HL-60 (cell line): ENCODE measurements at regions not wholly inside any gene's neighbourhood (a gene's known extent, or its start where the extent isn't known, plus 50 kb on each side); places are given as distances from the start of the nearest gene placed in this dataset.

ENCODE experiments used
- DNase-seq, 2 experiments: peaks; one replicate each; pipeline ENCODE4 v3.0.0-alpha.2; 2010 to 2020; ENCODE audit warnings: low read depth in 1 of 2, low spot score in 1 of 2
- H3K27ac ChIP-seq: fragments of 250-450 bp; sonication (Bioruptor Pico); replicated peaks from 2 replicates; pipeline ENCODE4 v1.5.1; 2020; ENCODE audit warnings: mild to moderate bottlenecking, moderate library complexity
- H3K27me3 ChIP-seq: fragments of 250-450 bp; sonication (Bioruptor Pico); 2 replicates; pipeline ENCODE4 v1.5.1; 2021; ENCODE audit warnings: mild to moderate bottlenecking, moderate library complexity; ENCODE audit not compliant: insufficient read depth, poor library complexity, severe bottlenecking
- H3K4me3 ChIP-seq: replicated peaks from 2 replicates; pipeline ENCODE4 v1.5.1; 2011; ENCODE audit warnings: mild to moderate bottlenecking, control low read depth, low read length; ENCODE audit not compliant: insufficient read depth
- CTCF ChIP-seq: IDR thresholded peaks from one replicate; pipeline ENCODE4 v1.5.1; 2011; ENCODE audit warnings: low read length, control low read depth, inconsistent platforms; ENCODE audit not compliant: insufficient read depth
- GABPA ChIP-seq: IDR thresholded peaks from 2 replicates; pipeline ENCODE4 v1.6.1; 2012; ENCODE audit warnings: low read depth
- POLR2AphosphoS5 ChIP-seq: IDR thresholded peaks from 2 replicates; pipeline ENCODE4 v1.6.1; 2012; ENCODE audit warnings: low read depth
- REST ChIP-seq: IDR thresholded peaks from 2 replicates; pipeline ENCODE4 v1.6.1; 2012; ENCODE audit warnings: low read depth; ENCODE audit not compliant: insufficient replicate concordance
- SPI1 ChIP-seq: IDR thresholded peaks from 2 replicates; pipeline ENCODE4 v1.6.1; 2012; ENCODE audit warnings: low read depth, mild to moderate bottlenecking, borderline replicate concordance

GRCh38 chr5:66340786-66341185 is 196.7 kb downstream of the SREK1 start:
- Histone ChIP-seq H3K27ac (no peak overlapping the region), H3K4me3 (no peak overlapping the region), H3K27me3 (no peaks in the 10 kb centered on the region)
- no peak for DNase-seq
- TF ChIP-seq GABPA (no peak), SPI1 (no peak), POLR2AphosphoS5 (no peak)

GRCh38 chr5:66342341-66342880 is 198.3 kb downstream of the SREK1 start:
- Histone ChIP-seq H3K27ac (no peak overlapping the region), H3K4me3 (no peak overlapping the region), H3K27me3 (no peaks in the 10 kb centered on the region)
- no peak for TF ChIP-seq GABPA
- no peak for TF ChIP-seq SPI1
- TF ChIP-seq POLR2AphosphoS5, result no peak
- no peak for TF ChIP-seq REST
- no peak for TF ChIP-seq CTCF
- DNase-seq, result no peak

DNA sequence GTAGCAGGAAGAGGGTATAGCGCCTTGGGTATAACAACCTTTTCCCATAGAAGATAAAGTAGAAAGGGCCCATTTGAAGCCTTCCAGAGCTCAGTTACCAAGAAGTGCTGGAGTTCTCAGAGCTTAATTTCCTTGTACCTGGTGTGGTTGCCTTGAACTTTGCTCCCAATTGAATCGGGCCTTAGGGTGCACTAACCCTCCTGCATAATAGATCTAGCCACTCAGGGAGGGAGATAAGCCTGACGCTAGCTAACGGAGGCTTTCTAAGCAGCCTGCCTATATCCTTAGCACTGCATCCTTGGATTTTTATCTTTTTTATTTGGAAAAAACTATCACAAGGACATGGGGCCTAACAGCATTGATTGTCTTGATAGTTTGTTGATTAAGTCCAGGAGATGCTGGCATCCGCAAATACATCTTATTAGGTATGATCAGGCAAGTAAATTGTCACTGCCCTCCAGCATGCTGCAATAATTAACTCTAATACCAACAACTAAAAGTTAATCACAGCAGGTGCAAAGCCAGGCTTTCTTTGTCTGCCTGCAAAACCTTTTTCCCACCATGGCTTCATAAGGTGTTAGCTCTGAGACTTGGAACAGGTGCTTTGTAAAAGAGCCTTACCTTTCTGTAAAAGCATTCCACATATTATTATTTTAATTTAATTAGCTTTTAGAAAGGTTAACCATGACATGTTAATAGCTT is 199.4 kb downstream of the SREK1 start:
- Histone ChIP-seq H3K27ac (no peak overlapping the region), H3K27me3 (no peaks in the 10 kb centered on the region), H3K4me3 (no peak overlapping the region)
- TF ChIP-seq POLR2AphosphoS5 (no peak), CTCF (no peak), GABPA (no peak), SPI1 (no peak), REST (no peak)
- DNase-seq, result no peak

GRCh38 chr5:66344544-66344943 is 200.4 kb downstream of the SREK1 start:
- no peaks in the 10 kb centered on the region for H3K27me3 ChIP-seq
- TF ChIP-seq SPI1, result no peak
- TF ChIP-seq POLR2AphosphoS5, result no peak
- no peak for DNase-seq
- no peak overlapping the region for H3K27ac ChIP-seq
- H3K4me3 ChIP-seq, result no peak overlapping the region

- no peak for DNase-seq
- Histone ChIP-seq H3K27ac (no peak overlapping the region), H3K27me3 (no peaks in the 10 kb centered on the region), H3K4me3 (no peak overlapping the region)
- TF ChIP-seq REST (no peak), POLR2AphosphoS5 (no peak), CTCF (no peak), GABPA (no peak), SPI1 (no peak)
Observed at GRCh38 chr5:66345281-66345680, 201.2 kb downstream of the SREK1 start.
